NOMO-1 treated with DMSO at 0.1 percent for 48 hours (cell line): ENCODE measurements at regions not wholly inside any gene's neighbourhood (a gene's known extent, or its start where the extent isn't known, plus 50 kb on each side); places are given as distances from the start of the nearest gene placed in this dataset.

Experiments used
- DNase-seq: peaks from one replicate; lab custom pipeline; 2025; ENCODE audit not compliant: unreplicated experiment; lab: John Stamatoyannopoulos, UW

DNA sequence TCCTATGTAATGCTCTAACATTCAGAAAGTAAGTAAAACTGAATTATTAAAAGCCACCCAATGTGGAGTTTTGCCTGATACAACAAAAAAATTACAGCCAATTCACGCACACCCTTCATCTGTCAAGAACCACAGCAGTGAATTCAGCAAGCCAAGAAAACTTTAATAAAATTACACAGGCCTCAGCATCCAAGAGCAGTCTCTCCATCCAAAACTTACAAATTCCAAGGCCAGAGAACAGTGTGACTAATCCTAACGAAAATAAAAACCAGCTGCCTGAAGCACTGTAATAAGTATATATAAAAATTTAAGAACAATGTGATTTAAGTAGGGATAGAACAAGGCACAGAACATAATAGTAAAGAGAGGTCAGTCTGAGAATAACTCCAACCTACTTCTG, 54.2 kb downstream of the SIX6 start:
- DNase-seq = no peak

DNA sequence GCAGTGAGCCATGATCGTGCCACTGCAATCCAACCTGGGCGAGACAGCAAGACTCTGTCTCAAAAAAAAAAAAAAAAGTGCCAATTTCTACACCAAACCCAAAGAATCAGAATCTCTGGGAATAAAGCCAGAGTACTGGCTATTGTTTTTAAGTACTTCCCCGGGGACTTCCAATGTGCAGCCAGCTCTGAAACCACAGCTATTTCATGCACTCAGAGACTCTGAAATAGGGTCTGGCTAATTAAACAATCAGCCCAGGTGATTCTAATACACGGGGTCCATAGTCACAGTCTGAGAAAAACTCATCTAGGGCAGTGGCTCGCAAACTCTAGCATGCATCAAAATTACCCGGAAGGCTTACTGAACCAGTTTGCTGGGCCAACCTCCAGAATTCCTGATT, 56.3 kb downstream of the SIX6 start:
- no peak for DNase-seq

DNA sequence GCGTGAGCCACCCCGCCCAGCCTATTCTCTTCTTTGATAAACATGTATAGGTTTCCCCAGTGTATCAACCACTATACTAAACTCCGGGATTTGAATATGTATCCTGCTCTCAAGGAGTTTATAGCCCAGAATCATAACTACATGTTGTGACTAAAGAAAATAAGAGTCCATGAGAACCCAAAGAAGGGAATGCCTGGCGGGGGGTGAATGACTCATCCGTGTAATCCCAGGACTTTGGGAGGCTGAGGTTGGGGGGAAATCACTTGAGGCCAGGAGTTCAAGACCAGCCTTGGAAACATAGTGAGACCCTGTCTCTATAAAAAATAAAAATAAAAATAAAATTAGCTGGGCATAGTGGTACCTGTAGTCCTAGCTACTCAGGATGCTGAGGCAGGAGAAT, 57.2 kb downstream of the SIX6 start:
- DNase-seq = no peak

DNA sequence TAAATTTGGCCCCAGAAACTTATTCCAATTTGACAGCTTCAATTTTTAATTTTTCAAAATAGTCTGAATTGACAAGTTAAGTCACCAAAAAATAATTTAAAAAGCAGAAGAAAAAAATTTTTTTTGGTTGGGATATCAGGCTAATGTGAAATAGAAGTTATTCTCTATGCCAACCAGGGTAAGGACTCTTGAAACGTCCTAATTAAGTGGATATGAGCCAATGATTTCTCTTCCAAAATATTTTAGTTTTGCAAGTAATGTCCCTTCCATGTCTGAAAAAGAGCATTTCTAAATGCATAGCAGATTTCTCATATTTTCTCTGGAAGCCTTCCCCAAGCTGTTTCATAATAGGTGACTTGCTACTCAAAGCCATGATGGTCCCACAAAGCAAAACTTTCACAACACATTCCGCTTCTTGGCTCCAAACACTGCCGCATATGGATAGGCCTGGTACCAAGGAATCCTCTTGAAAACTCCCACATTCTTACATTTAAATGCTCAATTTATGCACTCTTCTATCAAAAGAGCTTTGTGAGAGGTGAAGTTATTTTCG, 65.1 kb downstream of the SIX6 start:
- no peak for DNase-seq

DNA sequence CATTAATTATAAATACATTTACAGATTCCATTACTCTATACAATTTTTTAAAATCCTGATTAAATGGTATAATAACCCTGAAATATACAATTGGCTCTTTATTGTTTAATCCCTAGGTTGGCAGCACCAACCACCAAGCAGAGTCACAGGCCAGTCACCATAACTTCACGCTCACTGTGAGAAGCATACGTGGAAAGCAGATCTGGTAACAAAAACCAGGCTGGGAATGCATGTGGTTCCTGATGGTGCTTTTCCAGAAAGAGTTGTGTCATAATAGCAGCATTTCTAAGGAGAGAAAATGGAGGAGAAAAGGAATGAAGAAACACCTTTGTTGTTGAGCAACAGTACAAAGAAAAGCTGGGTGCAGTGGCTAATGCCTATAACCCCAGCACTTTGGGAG, 66.1 kb downstream of the SIX6 start:
- no peak for DNase-seq

DNA sequence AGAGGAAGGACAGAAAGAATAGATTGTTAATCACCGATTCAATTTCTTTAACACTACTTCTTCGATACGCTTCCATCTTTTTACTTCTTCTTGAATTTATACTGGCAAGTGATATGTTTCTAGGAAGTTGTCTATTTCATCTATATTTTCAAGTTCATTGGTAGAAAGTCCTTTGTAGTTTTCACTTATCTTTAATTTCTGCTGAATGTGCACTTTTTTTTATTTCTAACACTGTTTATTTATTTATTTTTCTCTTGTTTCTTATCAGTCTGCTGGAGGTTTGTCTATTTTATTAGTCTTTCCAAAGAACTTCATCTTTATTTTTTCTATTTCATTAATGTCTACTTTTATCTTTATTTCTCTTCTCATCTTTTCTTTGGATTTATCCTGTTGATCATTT, 63.6 kb downstream of the SIX1 start:
- DNase-seq = no peak

DNA sequence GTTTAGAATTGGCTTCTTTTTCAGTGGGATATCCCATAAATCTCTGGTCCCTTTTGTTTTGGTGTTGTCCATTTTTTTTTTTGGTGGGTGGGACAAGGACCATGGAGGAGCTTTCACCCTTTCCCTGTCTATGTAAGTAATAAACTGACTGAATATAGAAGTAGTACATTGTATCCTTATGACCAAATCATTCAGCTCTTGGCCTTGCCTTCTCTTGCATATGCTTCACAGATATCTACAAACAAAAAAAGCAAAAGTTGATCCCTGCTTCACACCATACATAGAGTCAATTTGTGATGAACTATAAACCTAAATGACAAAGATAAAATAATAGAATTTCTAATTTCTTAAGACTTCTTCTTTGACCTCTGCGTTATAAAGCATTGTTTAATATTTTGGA, 59.8 kb downstream of the SIX1 start:
- no peak for DNase-seq

DNA sequence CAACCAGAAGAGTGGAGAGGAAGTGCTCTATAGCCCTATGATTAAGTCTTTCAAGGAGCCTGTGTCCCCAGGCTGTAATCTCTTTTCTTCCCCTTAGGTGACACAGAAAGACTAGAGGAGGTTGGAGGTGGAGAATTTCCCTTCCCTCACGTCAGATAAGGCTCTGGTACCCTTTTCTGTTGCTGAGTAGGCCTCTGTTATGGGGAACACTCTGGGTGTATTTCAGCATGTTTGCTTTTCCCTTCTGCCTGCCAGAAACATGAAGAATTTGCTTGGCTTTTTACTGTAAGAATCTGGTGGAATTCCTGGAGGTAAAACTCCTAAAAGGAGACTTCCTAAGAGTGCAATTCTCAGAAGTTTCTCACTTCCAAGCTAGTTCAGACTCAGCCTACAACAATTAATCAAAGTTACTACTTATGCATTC, 58.3 kb downstream of the SIX1 start:
- peak; percentile 16 for DNase-seq
